HAP-1 (cell line): ENCODE measurements at regions not wholly inside any gene's neighbourhood (a gene's known extent, or its start where the extent isn't known, plus 50 kb on each side); places are given as distances from the start of the nearest gene placed in this dataset.

Source experiments
- DNase-seq, 2 experiments: peaks; one replicate each; pipeline ENCODE4 v3.0.0-alpha.2; 2016 to 2020; ENCODE audit warnings: low spot score in 2 of 2
- H3K27me3 ChIP-seq: fragments of 250-450 bp; sonication (Bioruptor Pico); 2 replicates; pipeline ENCODE4 v1.5.1; 2020; ENCODE audit warnings: low read depth, mild to moderate bottlenecking, moderate library complexity
- H3K36me3 ChIP-seq: fragments of 250-450 bp; sonication (Bioruptor Pico); replicated peaks from 2 replicates; pipeline ENCODE4 v1.5.1; 2020; ENCODE audit warnings: mild to moderate bottlenecking
- H3K4me1 ChIP-seq: fragments of 250-450 bp; sonication (Bioruptor Pico); 2 replicates; pipeline ENCODE4 v1.5.1; 2020; ENCODE audit warnings: mild to moderate bottlenecking
- H3K4me3 ChIP-seq: fragments of 250-450 bp; sonication (Bioruptor Pico); 2 replicates; pipeline ENCODE4 v1.5.1; 2020; ENCODE audit warnings: mild to moderate bottlenecking, moderate library complexity
- H3K9me3 ChIP-seq: fragments of 250-450 bp; sonication (Bioruptor Pico); 2 replicates; pipeline ENCODE4 v1.5.1; 2020; ENCODE audit warnings: mild to moderate bottlenecking, moderate library complexity
- in situ Hi-C: fragments of 300-500 bp; cut with MboI; formaldehyde crosslinking; loops from 3 replicates; pipeline ENCODE4 v1.14.3; 2020; ENCODE audit warnings: low sequenced_read_pairs, inconsistent platforms, mixed read lengths

DNA sequence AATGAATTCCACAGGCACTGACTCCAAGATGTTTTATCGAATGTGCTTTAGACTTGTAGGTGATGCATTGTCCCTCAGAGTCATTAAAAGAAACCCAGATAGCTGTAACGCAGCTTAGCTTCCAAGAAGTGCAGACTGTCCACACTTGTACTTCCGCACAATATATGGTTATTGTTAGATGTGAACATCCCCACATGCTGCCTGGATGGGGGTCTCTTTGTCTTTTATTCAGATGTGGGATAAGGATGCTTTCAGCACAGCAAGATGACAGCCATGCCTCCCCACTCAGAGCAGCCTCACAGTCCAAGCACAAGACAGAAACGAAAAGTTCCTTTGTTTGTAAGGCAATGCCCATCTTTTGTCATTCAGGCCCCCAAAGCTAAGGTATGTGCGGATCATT, 416.6 kb downstream of the HRH4 start:
- H3K4me3 ChIP-seq = no peak overlapping the region
- H3K36me3 ChIP-seq = no peaks in the 10 kb centered on the region
- DNase-seq = no peak
- in situ Hi-C loops = no loop called here
- H3K27me3 ChIP-seq = no peaks in the 10 kb centered on the region
- no peaks in the 10 kb centered on the region for H3K9me3 ChIP-seq
- no peaks in the 10 kb centered on the region for H3K4me1 ChIP-seq

DNA sequence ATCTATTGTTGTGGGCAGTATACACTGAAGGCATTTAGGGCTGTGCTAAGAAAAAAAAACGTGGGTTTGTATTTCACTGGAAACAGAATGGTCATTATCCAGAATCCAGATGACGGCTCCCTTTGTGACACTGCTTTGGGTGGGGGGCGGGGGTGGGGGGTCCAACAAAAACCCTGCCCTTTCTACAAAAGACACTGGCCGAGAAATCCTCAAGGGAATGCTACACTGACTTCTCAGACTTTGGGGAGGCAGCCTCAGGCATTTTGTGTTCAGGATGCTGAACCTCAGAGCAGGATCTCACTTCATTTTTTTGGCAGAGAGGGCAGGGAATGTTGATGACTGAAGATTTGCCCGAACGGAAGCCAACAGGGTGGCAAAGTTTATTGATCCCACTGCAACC, 417.1 kb downstream of the HRH4 start:
- no peak for DNase-seq
- Histone ChIP-seq H3K9me3 (no peaks in the 10 kb centered on the region), H3K27me3 (no peaks in the 10 kb centered on the region), H3K4me3 (no peak overlapping the region), H3K4me1 (no peaks in the 10 kb centered on the region), H3K36me3 (no peaks in the 10 kb centered on the region)
- in situ Hi-C loops = no loop called here

DNA sequence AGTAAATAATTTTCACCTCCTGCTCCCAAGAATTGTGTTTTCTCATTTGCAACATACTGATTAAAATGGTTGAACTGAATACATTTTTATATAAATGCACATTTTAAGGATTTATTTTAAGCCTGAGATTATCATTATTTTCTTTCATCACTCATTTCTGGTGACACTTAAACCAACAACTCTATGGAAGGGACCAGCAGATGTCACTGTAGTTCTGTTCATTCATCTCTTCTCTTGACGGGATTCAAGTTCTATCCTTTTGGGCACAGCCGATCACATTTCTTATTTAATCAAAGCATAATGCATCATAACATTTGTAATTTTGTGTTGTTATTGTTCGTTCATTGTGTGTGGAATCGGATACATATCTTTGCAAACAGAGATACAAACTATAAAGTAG, 417.9 kb downstream of the HRH4 start:
- in situ Hi-C loops = no loop called here
- no peaks in the 10 kb centered on the region for H3K4me1 ChIP-seq
- H3K27me3 ChIP-seq = no peaks in the 10 kb centered on the region
- DNase-seq = peak in 1 of 2 experiments; percentile 17
- H3K36me3 ChIP-seq = no peaks in the 10 kb centered on the region
- no peaks in the 10 kb centered on the region for H3K9me3 ChIP-seq
- H3K4me3 ChIP-seq = no peak overlapping the region

DNA sequence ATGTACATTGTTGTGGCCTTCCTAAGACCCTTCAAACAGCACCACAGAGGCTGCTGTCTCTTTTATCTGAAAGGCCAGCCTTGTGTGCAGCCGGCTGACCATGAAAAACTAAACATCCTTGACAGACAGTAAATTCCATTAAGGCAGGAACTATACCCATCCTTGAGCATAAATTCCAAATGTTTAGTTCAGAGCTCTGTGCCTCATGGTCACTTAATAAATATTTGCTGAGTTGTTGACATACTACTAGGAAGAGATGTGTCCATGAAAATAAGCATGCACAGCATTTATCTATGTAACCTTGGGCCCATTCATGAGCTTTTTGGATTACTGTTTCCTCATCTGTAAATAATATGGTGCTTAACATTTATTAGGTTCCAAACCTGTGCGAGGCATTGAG, 424.8 kb downstream of the HRH4 start:
- Histone ChIP-seq H3K4me1 (no peaks in the 10 kb centered on the region), H3K4me3 (no peak overlapping the region), H3K27me3 (no peaks in the 10 kb centered on the region), H3K36me3 (no peaks in the 10 kb centered on the region), H3K9me3 (no peaks in the 10 kb centered on the region)
- in situ Hi-C loops = no loop called here
- DNase-seq = no peak

DNA sequence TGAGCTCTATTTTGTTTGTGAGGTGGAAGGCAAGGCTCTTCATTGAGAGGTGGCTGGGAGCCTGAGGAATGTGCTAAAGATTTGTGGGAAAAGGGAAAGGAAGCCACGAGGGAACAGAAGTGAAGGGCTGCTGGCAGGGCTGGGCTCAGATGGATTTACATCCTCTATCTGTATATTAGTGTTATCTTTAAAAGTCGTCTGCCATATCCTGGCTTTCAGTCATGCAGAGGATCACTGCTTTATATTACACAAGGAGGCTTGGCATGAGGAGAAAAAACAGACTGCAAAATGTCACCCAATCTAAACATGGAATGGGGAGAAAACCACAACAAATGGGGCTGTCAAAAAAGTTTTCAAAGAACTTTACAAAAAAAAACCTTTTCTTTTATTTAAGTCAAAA, 434.4 kb downstream of the HRH4 start:
- Histone ChIP-seq H3K36me3 (no peaks in the 10 kb centered on the region), H3K9me3 (no peaks in the 10 kb centered on the region), H3K27me3 (no peaks in the 10 kb centered on the region), H3K4me3 (no peak overlapping the region), H3K4me1 (no peaks in the 10 kb centered on the region)
- no peak for DNase-seq
- in situ Hi-C loops = no loop called here

DNA sequence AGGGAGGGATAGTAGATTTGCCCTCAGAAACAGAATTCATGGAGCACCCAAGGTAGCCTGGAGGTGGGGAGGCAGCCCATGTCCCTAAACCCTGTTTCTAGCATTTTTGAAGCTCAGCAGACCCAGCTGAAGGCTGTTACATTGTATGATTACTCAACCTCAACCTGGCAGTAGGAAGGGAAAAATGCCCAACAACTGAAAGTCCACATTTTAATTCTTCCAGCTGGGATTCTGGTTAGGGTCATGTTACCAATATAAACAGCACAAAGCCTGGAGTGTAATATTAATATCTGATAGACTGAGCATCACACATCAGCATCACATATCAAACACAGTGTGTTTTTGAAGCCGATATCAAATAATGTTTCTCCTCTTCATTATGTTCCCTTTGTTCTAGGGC, 437.0 kb downstream of the HRH4 start:
- Histone ChIP-seq H3K27me3 (no peaks in the 10 kb centered on the region), H3K4me3 (no peak overlapping the region), H3K36me3 (no peaks in the 10 kb centered on the region), H3K4me1 (no peaks in the 10 kb centered on the region), H3K9me3 (0 out of 2 replicates have a peak, but pooled peaks cover 2% of the 10 kb centered on the region)
- no peak for DNase-seq
- in situ Hi-C loops = no loop called here

DNA sequence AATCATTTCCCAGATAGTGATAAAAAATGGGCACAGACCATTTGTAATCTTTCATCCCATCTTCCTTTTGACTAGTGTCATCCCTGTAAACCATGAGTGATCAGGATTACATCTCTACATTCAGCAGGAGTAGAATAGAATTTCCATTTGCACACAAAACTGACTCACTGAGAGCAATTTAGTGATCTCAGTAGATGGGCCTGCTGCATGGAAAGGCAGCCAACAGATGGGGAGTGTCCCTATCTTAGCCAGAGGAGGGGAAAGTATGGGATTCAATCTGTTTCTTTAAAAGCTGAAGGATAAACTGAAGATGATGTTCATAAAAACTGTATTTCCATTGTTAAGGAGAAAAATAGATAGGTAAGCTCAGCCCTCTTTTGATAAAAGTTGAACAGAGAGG, 441.7 kb downstream of the ZNF521 start:
- no peaks in the 10 kb centered on the region for H3K27me3 ChIP-seq
- no peaks in the 10 kb centered on the region for H3K36me3 ChIP-seq
- no peaks in the 10 kb centered on the region for H3K4me1 ChIP-seq
- DNase-seq = no peak
- no peaks in the 10 kb centered on the region for H3K9me3 ChIP-seq
- no peak overlapping the region for H3K4me3 ChIP-seq
- in situ Hi-C loops = no loop called here

DNA sequence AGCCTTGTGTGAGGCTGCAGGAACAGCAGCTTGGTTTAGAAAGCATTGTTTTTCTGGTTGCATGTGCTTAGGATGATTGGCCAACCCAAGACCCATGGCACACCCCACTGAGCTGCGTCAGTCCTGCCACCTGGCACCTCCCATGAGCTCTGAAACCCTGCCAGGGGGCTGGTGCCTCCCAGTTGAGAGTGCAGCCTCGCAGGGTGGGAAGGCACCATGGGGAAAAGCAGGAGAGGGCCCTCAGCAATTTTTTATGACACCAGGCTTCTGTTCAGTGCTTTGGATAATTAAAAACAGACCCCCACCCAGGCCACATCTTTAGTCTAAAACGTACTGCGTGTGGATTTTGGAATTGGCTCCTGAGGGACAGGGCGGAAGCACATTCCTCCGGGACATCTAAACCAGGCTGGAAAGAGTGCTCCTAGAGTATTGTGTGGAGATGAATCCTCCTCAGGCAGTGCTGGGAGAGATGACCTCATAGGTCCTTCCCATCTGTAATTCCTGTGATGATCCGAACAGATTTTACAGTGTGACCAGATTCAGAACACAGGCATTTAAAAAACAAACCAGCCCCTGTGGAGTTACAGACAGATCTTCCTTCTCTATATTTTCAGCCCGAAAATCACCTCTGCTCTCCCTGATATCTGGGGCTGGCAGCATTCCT, 438.3 kb downstream of the ZNF521 start:
- H3K4me1 ChIP-seq = no peaks in the 10 kb centered on the region
- no peaks in the 10 kb centered on the region for H3K36me3 ChIP-seq
- no peak for DNase-seq
- H3K9me3 ChIP-seq = no peaks in the 10 kb centered on the region
- no peak overlapping the region for H3K4me3 ChIP-seq
- H3K27me3 ChIP-seq = no peaks in the 10 kb centered on the region
- in situ Hi-C loops = no loop called here

DNA sequence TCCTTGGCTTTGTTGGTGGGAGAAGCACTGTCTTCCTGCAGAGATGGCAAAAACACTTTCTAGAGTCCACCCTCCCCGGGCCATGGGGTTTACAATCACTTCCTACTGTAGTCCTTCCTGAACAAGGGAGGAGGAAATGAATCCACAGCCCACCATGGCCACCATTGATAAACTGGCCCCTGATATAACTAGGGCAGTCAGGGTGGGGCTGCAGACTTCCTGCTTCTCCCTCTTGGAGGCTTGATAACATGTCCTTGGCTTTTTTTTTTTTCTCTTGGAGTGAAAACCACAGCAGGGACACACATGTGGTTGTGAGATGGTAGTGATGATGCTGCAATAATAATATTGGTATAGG, 437.8 kb downstream of the ZNF521 start:
- Histone ChIP-seq H3K4me3 (no peak overlapping the region), H3K4me1 (no peaks in the 10 kb centered on the region), H3K27me3 (no peaks in the 10 kb centered on the region), H3K9me3 (no peaks in the 10 kb centered on the region), H3K36me3 (no peaks in the 10 kb centered on the region)
- in situ Hi-C loops = no loop called here
- no peak for DNase-seq

DNA sequence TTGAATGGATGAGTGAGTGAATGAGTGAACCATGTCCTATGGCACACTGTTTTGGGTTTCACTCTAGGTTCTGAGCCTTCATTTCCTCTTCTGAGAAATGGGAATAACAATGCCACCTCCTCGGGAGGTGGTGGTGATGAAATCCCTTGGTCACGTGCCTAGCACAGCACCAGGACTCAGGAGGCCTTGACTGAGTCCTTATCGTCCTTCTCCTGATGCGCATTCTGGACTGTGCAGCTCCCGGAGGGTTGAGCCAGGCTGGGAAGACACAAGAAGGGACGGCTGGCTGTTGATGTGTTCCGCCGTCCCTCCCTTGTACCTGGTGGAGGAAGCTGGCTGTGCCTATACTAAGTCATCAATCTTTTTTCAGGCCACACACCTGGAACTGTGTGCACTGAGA, 437.3 kb downstream of the ZNF521 start:
- Histone ChIP-seq H3K36me3 (no peaks in the 10 kb centered on the region), H3K4me3 (no peak overlapping the region), H3K9me3 (no peaks in the 10 kb centered on the region), H3K4me1 (no peaks in the 10 kb centered on the region), H3K27me3 (no peaks in the 10 kb centered on the region)
- no peak for DNase-seq
- in situ Hi-C loops = no loop called here

DNA sequence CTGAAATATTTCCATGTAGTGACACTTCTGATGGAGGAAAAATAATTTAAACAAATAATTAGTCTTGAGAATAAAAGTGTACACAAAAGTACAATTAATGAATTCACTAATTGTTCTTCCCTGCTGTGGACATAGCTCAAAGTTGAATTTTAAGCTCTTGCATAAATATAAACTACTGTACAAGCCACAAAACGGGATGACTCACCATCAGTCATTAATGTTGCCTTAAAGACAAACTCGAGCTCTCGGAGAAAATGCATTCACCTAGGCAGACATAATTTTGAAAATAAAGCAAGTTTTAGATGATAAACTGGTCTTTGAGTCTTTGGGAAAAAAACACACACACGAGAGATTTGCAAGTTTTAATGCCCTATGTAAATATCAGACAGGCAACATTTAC, 436.4 kb downstream of the ZNF521 start:
- Histone ChIP-seq H3K9me3 (no peaks in the 10 kb centered on the region), H3K4me1 (no peaks in the 10 kb centered on the region), H3K4me3 (no peak overlapping the region), H3K27me3 (no peaks in the 10 kb centered on the region), H3K36me3 (no peaks in the 10 kb centered on the region)
- in situ Hi-C loops = no loop called here
- DNase-seq = no peak

DNA sequence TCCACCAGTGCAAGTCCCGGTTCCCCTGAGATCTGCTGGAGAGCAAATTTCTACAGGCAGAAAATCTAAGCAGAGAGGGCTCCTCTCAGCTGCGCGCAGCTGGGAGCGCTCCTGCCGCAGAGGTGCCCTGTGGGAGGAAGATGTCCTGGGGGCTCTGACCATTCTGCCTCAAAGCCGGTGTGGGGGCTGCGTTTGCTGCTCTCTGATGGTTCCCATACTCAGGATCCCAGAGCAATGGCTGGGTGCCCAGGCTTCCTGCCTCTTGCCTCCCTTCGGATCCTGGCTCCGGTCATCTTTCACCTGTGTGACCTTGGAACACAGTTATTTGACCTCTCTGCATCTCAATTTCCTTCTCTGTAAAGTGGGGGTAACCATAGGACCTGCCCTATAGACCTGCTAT, 434.2 kb downstream of the ZNF521 start:
- Histone ChIP-seq H3K4me3 (no peak overlapping the region), H3K9me3 (no peaks in the 10 kb centered on the region), H3K36me3 (no peaks in the 10 kb centered on the region), H3K4me1 (no peaks in the 10 kb centered on the region), H3K27me3 (no peaks in the 10 kb centered on the region)
- in situ Hi-C loops = no loop called here
- no peak for DNase-seq

DNA sequence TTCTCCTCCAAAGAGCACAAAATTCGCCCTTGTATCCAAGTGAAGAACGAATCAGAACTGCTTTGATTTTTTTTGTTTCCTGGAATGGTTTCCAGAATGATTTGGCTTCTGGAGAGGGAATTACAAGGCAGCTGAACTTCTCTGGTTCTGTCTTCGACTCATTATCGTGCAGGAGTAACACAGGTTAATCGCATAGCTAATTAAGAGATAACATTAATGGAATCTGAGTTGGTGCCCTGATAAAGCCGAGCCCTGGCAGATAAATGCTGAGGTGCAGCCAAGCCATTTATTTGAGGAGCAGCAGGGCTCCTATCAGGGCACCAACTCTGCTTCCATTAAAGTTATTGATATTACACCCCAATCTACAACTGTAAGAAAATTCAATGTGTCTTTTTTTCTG, 433.7 kb downstream of the ZNF521 start:
- DNase-seq = no peak
- Histone ChIP-seq H3K9me3 (no peaks in the 10 kb centered on the region), H3K27me3 (no peaks in the 10 kb centered on the region), H3K4me1 (no peaks in the 10 kb centered on the region), H3K4me3 (no peak overlapping the region), H3K36me3 (no peaks in the 10 kb centered on the region)
- in situ Hi-C loops = no loop called here

DNA sequence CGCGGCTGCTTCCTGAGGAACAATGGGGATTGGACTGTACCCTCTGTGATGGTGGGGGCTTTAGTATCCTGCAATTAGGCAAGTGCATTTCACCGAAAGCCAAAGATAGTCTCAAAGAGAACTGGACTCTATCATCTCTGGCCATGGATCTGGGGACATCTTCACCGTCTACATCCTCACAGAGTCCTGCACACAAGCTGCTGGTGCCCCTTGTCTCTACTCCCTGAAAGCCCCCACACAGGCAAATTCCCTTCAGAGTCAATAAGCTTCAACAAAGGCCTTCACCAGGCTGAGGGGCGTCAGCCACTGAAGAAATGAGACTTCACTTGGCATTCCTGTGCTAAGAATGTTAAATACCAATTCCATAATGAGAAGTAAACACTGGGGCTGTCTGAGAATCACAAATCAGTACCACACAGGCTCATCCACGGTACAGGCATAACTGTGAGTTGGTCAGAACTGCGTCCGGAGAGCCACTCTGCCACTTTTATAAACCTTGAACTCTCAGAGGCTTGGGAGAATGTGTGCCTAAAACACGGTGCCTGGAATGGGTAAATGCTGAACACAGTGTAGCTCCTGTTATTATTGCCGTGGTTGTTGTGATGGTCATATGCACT, 432.7 kb downstream of the ZNF521 start:
- no peaks in the 10 kb centered on the region for H3K36me3 ChIP-seq
- no peaks in the 10 kb centered on the region for H3K9me3 ChIP-seq
- in situ Hi-C loops = no loop called here
- no peak for DNase-seq
- no peaks in the 10 kb centered on the region for H3K27me3 ChIP-seq
- no peaks in the 10 kb centered on the region for H3K4me1 ChIP-seq
- H3K4me3 ChIP-seq = no peak overlapping the region

DNA sequence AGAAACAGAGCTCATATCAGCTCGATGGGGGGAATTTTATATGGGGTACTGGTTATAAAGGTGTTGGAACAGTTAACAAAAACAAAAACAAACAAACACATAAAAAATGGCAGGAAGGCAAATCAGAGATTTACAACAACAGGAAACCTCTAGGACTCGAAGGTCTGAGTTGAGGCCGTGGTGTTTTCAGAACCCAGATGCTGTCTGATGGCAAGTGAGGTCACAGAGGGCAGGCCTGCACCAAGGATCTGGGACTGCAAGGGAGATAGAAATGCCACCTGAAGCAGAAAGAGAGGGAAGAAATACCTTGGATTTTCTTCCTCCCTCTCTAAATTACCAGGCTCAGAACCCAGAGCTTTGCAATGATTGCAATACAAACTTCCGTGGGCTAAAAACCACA, 429.5 kb downstream of the ZNF521 start:
- H3K4me3 ChIP-seq = no peak overlapping the region
- DNase-seq = no peak
- no peaks in the 10 kb centered on the region for H3K36me3 ChIP-seq
- H3K9me3 ChIP-seq = no peaks in the 10 kb centered on the region
- in situ Hi-C loops = no loop called here
- no peaks in the 10 kb centered on the region for H3K4me1 ChIP-seq
- H3K27me3 ChIP-seq = no peaks in the 10 kb centered on the region
